GM12872 (cell line): ENCODE measurements at regions not wholly inside any gene's neighbourhood (a gene's known extent, or its start where the extent isn't known, plus 50 kb on each side); places are given as distances from the start of the nearest gene placed in this dataset.

Experiments used
- TF ChIP-seq, protein P1 (sequence below): IDR thresholded peaks from 3 replicates; pipeline ENCODE4 v1.5.1; 2011; ENCODE audit warnings: low read depth, mild to moderate bottlenecking, low read length, moderate library complexity; ENCODE audit not compliant: insufficient read depth

DNA sequence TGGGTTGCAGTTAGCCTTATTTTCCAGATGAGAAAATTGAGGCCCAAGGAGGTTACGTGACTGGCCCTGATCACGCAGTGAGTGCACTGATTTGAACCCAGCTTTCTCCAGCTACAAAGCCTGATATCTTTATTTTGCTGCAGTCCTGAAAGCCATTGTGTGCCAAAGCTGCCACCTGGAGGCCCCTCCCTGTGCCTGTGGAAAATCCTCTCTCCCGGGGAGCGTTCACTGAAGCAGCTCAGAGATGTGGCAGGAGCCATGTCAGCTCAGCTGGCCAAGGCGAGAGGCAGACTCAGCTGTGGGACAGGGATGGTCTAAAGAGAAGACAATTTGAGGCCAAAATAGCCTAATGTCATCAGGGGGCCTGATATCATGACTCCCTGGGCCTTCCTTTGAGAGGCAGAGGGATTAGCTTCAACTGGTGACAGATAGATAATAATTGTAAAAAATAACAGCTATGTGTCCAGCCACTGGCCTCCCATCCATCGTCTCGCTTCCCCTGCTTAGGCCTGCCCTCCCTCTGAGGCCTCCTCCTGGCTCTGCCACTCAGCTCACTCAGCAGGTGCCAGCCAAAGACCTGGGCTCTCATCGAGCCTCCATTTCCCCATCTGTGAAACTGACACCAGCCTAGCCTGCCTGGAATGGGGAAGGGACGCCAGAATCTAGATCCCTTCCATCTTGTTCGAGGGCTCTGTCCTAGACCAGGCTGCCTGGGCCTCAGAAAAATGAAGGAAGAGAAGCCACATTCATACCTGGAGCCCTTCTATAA is 74.3 kb upstream of the GGTA1 start:
- TF ChIP-seq, protein P1, sequence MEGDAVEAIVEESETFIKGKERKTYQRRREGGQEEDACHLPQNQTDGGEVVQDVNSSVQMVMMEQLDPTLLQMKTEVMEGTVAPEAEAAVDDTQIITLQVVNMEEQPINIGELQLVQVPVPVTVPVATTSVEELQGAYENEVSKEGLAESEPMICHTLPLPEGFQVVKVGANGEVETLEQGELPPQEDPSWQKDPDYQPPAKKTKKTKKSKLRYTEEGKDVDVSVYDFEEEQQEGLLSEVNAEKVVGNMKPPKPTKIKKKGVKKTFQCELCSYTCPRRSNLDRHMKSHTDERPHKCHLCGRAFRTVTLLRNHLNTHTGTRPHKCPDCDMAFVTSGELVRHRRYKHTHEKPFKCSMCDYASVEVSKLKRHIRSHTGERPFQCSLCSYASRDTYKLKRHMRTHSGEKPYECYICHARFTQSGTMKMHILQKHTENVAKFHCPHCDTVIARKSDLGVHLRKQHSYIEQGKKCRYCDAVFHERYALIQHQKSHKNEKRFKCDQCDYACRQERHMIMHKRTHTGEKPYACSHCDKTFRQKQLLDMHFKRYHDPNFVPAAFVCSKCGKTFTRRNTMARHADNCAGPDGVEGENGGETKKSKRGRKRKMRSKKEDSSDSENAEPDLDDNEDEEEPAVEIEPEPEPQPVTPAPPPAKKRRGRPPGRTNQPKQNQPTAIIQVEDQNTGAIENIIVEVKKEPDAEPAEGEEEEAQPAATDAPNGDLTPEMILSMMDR, result no peak

DNA sequence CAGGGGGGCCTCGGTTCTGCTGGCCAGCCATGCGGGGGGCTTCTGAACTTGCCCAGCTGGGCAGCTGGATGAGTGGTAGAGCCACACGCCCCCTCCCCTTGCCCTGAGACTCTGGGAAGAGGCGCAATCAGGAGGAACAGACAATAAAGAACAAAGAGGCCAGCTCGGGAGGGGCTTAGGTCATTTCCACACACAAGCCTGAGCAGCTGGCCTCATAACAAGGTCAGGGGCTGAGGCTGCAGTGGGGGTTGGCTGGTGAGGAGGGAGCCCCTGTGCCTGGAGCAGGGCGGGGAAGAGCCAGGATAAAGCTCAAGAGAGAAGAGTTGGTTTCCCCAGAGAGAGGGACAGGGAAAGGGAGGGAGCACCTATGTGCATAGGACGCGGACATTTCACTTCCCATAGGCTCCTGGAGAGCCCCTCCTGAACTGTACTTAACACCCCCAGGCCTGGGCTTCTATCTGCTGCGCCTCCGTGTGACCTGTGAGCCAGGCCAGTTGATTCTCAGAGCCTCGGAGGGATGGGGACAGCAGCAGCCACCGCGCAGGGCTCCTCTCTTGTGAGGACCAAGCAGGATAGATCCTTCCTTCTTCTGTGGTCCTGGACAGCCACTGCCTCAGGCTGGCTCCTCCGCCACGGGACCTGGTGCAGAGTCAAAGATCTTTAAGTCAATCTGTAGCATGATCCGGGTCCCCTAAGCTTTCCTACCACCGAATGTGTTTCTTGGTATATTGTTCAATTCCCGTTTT is 75.3 kb upstream of the GGTA1 start:
- TF ChIP-seq, protein P1, result no peak

DNA sequence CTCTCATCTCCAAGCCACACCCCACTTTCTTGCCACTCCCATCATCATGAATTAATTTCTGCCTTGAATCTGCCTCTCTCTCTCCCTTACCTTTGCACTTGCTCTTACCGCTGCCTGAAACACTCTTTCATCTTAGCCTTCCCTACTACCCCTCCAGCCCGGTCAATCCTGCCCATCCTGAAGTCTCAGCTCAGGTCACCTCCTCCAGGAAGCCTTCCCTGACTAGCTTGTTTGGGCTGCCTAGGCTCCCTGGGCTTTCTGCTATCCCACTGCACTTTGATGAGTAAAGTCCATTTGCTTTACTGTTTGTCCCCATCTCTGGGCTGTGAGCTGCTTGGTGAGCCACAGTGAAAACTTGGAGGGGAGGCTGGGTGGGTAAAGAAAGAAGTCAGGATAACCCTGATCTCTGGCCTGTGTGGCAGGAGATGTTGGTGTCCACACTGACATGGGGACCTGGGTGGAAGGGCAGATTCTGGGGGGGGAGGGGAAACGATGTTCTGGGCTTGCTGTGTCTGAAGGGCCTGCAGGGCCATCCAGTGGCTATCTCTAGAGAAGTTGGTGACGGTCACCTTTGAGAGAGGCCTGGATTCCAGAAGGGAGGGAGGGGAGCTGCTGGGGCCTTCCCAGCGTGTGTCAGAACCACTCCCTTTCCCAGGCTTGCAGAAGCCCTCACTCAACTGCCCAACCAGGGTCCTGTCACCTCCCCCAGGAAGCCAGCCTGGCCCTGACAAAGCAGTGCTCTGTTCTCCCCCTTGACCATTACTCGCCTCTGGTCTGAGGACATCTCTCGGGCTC is 75.0 kb upstream of the DAB2IP start:
- TF ChIP-seq, protein P1, result no peak

DNA sequence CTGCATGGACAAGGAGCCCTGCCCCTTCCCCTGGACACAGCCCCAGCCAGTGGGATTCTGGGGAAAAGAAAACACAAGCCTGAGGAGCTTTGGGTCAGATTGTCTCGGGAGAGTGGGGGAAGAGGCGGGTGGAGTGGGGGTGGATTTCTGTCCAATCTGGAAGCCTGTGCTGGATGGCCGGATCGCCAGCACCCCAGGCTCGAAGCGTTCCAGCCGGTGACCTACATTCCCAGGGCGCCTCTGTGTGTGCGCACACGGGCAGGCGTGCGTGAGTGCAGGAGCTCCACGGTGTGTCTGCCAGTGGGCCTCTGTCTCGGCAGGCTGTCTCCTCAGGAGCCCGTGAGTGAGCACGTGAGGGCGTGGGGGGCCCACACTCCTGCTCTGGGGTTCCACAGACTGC is 74.3 kb upstream of the DAB2IP start:
- TF ChIP-seq, protein P1, result no peak

DNA sequence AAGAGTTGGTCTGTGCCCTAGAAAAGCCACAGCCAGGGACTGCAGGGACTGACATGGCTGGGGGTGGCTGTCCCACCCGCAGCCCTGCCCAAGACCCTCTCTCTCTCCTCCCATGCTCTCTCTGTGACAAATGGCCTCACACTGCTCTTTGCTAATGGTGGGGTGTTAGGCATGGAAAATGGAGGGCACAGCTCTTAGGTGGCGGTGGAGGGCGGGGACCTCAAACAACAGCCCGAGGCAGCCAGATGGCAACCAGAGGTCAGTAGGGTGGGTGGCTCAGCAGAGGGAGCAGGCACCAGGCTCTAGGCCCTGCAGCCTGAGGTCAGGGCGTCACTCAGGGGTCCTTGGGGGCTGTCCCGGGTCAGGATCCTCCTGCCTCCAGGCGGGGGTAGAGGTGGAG is 73.9 kb upstream of the DAB2IP start:
- TF ChIP-seq, protein P1, result no peak

DNA sequence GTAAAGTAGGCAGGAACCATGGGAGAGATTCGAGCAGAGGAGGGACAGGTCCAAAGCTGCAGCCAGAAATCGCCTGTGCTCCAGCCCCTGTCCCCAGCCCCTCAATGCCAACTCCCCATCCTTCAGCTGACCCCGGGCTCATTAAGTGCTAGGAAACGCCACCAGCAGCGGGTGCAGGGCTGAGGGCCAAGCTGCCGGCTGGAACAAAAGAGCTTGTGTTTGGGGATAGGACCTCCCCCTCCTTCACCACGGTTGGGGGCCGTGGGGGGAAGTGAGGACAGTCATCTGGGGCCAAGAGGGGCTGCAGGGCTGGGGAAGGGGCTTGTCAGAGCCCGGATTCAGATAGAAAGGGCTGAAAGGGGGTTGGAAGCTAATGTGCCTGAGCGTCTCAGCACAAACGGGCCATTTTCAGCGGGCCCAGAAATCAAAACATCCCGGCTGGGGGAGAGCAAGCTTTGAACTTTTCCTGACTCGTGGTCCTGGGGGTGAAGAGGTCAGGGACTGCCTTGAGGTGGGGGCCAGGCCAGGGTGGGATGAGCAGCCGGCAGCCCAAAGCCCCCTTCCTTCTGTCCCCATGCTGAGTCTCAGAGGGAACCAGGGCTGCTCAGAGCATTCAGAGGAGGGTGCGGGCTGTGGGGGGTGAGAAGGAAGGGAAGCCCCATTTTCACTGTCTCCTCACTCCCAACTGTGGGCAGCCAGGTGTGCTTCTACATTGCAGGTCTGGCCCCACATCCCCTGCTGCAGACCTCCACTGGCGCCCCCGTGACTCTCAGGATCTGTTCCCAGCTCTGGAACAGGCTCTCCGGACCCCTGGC is 69.4 kb upstream of the DAB2IP start:
- TF ChIP-seq, protein P1, result no peak
